ENCODE measurements at regions not wholly inside any gene's neighbourhood (a gene's known extent, or its start where the extent isn't known, plus 50 kb on each side); places are given as distances from the start of the nearest gene placed in this dataset.

- TF ChIP-seq FOS (IDR thresholded peaks at IDR 0.05; ENCODE audit: low read depth, low read length), result no peak
- TF ChIP-seq MAFK (IDR thresholded peaks at IDR 0.05; ENCODE audit: low read depth, low read length), result no peak
- TF ChIP-seq RCOR1 (IDR thresholded peaks at IDR 0.05; ENCODE audit: insufficient replicate concordance, low read length), result no peak
- TF ChIP-seq CTCF (conservative IDR thresholded peaks at IDR 0.05; ENCODE audit: low read depth, low read length), result no peak
- TF ChIP-seq POLR2A (IDR thresholded peaks at IDR 0.05; ENCODE audit: low read depth, low read length), result no peak
- TF ChIP-seq NFE2L2 (IDR thresholded peaks at IDR 0.05; ENCODE audit: low read depth, low read length), result no peak
- no peak for TF ChIP-seq USF2 (IDR thresholded peaks at IDR 0.05; ENCODE audit: low read depth, low read length)
- no peak for TF ChIP-seq ELK1 (IDR thresholded peaks at IDR 0.05; ENCODE audit: borderline replicate concordance, low read depth, low read length)
- TF ChIP-seq RAD21 (IDR thresholded peaks at IDR 0.05; ENCODE audit: low read length), result no peak
- TF ChIP-seq BHLHE40 (IDR thresholded peaks at IDR 0.05; ENCODE audit: low read depth, low read length), result no peak
- TF ChIP-seq RFX5 (IDR thresholded peaks at IDR 0.05; ENCODE audit: low read depth, low read length), result no peak
- TF ChIP-seq MAZ (IDR thresholded peaks at IDR 0.05; ENCODE audit: borderline replicate concordance, low read depth, low read length), result no peak
- no peak for TF ChIP-seq CHD1 (IDR thresholded peaks at IDR 0.05; ENCODE audit: low read depth, low read length)
- TF ChIP-seq CEBPB (IDR thresholded peaks at IDR 0.05; ENCODE audit: low read depth, low read length), result no peak
These were observed 70.8 kb upstream of the EGFLAM start for GRCh38 chr5:38187532-38187931.
